ENCODE measurements at regions not wholly inside any gene's neighbourhood (a gene's known extent, or its start where the extent isn't known, plus 50 kb on each side); places are given as distances from the start of the nearest gene placed in this dataset.

- TF ChIP-seq, protein P1, sequence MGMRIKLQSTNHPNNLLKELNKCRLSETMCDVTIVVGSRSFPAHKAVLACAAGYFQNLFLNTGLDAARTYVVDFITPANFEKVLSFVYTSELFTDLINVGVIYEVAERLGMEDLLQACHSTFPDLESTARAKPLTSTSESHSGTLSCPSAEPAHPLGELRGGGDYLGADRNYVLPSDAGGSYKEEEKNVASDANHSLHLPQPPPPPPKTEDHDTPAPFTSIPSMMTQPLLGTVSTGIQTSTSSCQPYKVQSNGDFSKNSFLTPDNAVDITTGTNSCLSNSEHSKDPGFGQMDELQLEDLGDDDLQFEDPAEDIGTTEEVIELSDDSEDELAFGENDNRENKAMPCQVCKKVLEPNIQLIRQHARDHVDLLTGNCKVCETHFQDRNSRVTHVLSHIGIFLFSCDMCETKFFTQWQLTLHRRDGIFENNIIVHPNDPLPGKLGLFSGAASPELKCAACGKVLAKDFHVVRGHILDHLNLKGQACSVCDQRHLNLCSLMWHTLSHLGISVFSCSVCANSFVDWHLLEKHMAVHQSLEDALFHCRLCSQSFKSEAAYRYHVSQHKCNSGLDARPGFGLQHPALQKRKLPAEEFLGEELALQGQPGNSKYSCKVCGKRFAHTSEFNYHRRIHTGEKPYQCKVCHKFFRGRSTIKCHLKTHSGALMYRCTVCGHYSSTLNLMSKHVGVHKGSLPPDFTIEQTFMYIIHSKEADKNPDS (CRISPR knock-in tag; IDR thresholded peaks at IDR 0.05) = no peak
- TF ChIP-seq NAIF1 (CRISPR knock-in tag; IDR thresholded peaks at IDR 0.05; ENCODE audit: borderline replicate concordance) = no peak
Observed at GRCh38 chr1:228957535-228957934, 222.3 kb downstream of the RHOU start (continued).

DNA sequence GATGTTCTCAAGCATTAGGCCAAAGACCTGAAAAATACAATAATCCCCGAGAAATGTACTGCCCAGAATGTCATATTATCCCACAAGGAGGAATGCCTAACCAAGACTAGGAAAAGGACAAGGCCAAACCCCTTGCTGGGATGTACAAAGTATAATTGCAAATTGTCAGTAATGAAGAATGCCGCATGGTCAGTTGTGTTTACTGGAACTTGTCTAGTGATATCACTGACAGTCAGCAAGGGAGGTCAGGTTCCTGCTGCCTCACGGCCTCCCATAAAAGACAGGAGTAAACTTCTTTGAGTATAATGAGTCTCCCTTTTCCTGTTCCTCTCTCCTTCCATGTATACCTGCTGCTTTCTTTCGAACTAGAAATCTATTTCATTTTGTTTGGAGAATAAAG, 222.8 kb downstream of the RHOU start:
- Histone ChIP-seq H3K9ac (ENCODE audit: insufficient read depth, low read depth, low read length) (no peak overlapping the region), H2AFZ (ENCODE audit: low read length) (no peak overlapping the region), H3K4me1 (ENCODE audit: insufficient read depth, low read length) (peaks cover 18% of the 10 kb centered on the region), H3K4me3 (replicated peaks in 1 of 3; ENCODE audit: insufficient read depth in 1 of 3, low read depth in 2 of 3, low read length in 3 of 3) (no peak overlapping the region), H3K27me3 (ENCODE audit: control insufficient read depth in 1 of 2, insufficient read depth in 2 of 2, low read length in 2 of 2) (peaks cover 0 to 1% of the 10 kb centered on the region in 2 experiments; a peak in 1 of 5 replicates), H3K9me3 (ENCODE audit: low read length) (no peaks in the 10 kb centered on the region), H3K79me2 (ENCODE audit: insufficient read depth, low read length) (no peaks in the 10 kb centered on the region), H3K36me3 (replicated peaks in 1 of 2; ENCODE audit: control insufficient read depth in 1 of 2, insufficient read depth in 2 of 2, low read length in 2 of 2) (no peaks in the 10 kb centered on the region), H3K27ac (ENCODE audit: extremely low read length, insufficient read depth, low read length) (no peak overlapping the region), H3K4me2 (ENCODE audit: low read depth, low read length) (peak overlapping the region; percentile 26), H4K20me1 (ENCODE audit: insufficient read depth, low read length) (no peaks in the 10 kb centered on the region)
- TF ChIP-seq NONO (IDR thresholded peaks at IDR 0.05) (no peak), NONO (CRISPR knock-in tag; conservative IDR thresholded peaks at IDR 0.05) (no peak), SRF (IDR thresholded peaks at IDR 0.05; ENCODE audit: low read depth, low read length) (no peak), ZNF589 (CRISPR knock-in tag; conservative IDR thresholded peaks at IDR 0.05) (no peak), ZFP36 (IDR thresholded peaks at IDR 0.05; ENCODE audit: borderline replicate concordance, low read depth, low read length, partially characterized antibody) (no peak), ZNF646 (CRISPR knock-in tag; IDR thresholded peaks at IDR 0.05) (no peak), NRL (CRISPR knock-in tag; IDR thresholded peaks at IDR 0.05; ENCODE audit: borderline replicate concordance) (no peak), ZBTB38 (CRISPR knock-in tag; IDR thresholded peaks at IDR 0.05) (no peak), ZNF343 (CRISPR knock-in tag; IDR thresholded peaks at IDR 0.05) (no peak)
- ATAC-seq = no peak
- in situ Hi-C loops (cut with HindIII; ENCODE audit: extremely low pct_ligation_motif_present, low pct_unique_long_range_greater_than_20kb) (no loop called here), intact Hi-C loops (cut with micrococcal nuclease; ENCODE audit: unreplicated experiment) (no loop called here)
- POLR2A ChIA-PET = no interaction called here
- no peak for FAIRE-seq
- no TSS peak for BruUV-seq (replicated peaks)
- no peak for DNase-seq (ENCODE audit: low spot score)
- CTCF ChIA-PET (ENCODE audit: low intra/inter-chr PET ratio, low total read pairs) = no interaction called here
- WGBS (ENCODE audit: low lambda C conversion rate) = 45% methylated on average over 4 of the region's 4 CpGs

Measured in HepG2 (cell line).